GM21526 (cell line): ENCODE measurements at regions not wholly inside any gene's neighbourhood (a gene's known extent, or its start where the extent isn't known, plus 50 kb on each side); places are given as distances from the start of the nearest gene placed in this dataset.
"Not testable (repeated sequence)": the region's sequence is repeated elsewhere in the genome, so short reads cannot be mapped to it uniquely, and the experiment has no call there.

Experiments used
- ATAC-seq: cut with Tn5 transposase; IDR thresholded peaks from one replicate; pipeline ENCODE4 v1.9.1; 2021; ENCODE audit warnings: moderate library complexity; ENCODE audit not compliant: unreplicated experiment, low FRiP score

DNA sequence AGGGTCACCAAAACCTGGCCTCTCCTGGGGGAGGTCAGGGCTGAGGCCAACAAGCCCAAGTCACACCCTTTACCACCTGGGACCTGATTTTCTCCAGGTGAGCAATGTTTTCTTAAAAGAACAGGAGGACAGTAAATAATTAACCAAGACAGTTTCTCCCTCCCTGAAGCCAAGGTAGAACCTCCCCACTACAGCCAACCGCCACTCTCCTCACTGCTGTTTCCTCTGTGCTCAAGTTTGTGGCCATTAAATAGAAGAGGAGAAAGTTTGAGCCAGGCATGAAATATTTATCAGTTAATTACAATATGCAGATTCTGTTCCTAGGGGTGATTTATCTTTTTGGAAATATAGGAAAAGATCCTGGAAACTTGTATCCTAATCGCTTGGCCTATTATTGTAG, 150.6 kb upstream of the ANKRD20A1 start:
- not testable (repeated sequence) for ATAC-seq

GRCh38 chr9:67711429-67711828, 147.3 kb upstream of the ANKRD20A1 start:
- ATAC-seq = not testable (repeated sequence)

- not testable (repeated sequence) for ATAC-seq
Measured at GRCh38 chr9:67711931-67712330, 146.8 kb upstream of the ANKRD20A1 start.

- not testable (repeated sequence) for ATAC-seq
Measured at GRCh38 chr9:67712956-67713355, 145.8 kb upstream of the ANKRD20A1 start.

- ATAC-seq = not testable (repeated sequence)
Measured at GRCh38 chr9:67717830-67718388, 140.8 kb upstream of the ANKRD20A1 start.

DNA sequence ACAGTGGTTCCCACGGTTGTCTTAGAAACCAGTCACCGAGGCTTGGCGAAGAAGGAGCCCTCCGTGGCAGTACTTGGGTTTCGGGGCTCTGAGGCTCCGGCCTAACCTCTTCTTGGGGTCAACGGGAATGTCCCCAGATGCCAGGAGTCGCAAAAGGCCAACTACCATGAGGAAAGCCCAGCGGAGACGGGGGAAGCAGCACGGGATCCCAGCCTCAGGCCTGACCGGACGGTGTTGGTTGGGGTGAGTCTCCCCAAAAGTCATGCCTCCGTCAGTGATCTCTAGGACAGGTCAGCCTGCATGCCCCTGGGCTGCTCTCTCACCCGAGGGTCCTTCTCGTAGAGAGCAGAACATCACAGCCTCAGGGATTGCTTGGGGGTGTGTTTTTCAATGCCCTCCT, 138.2 kb upstream of the ANKRD20A1 start:
- not testable (repeated sequence) for ATAC-seq

DNA sequence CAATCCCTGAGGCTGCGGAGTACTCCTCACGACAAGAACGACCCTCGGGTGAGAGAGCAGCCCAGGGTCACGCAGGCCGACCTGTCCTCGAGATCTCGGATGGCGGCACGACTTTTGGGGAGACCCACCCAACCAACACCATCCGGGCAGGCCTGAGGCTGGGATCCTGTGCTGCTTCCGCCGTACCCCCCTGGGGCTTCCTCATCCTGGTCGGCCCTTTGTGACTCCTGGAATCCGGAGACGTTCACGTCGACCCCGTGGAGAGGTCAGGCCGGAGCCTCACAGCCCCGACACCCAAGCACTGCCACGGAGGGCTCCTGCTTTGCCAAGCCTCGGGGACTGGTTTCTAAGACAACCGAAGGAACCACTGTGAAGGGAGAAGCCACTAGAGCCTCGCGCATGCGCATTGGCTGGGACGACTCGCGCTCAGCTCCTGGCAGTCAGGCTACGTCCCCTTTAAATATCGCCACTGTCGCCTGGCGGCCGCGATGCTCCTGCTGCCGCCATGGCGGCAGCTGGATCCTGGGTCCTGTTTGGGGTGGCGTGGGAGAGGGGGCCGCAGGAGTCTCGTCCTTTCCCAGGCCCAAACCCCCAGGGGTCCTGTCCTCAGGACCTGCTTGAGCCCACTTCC, 136.2 kb upstream of the ANKRD20A1 start:
- peak; percentile 60 for ATAC-seq

GRCh38 chr9:67723185-67723584, 135.5 kb upstream of the ANKRD20A1 start:
- not testable (repeated sequence) for ATAC-seq

DNA sequence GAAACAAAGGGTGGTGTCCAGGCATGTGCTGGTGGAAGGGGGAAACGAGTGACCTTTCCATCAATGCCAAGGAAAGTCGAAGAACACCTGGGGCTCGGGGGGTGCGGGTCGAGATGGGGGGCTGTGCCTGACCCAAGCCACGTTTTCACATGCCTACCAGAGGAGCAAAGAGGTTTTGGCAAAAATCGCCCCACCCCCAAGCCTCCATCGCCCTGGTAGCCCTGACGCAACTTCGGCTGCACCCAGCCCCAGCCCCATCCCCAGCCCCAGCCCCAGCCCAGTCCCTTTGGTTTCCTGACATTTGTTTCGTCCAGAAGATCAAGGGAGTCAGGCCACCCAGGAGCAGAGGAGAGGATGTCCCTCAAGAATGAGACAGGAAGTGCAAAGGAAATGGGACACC, 133.8 kb upstream of the ANKRD20A1 start:
- not testable (repeated sequence) for ATAC-seq

- ATAC-seq = peak; percentile 83
Measured at GRCh38 chr9:67726213-67726988, 132.3 kb upstream of the ANKRD20A1 start.

DNA sequence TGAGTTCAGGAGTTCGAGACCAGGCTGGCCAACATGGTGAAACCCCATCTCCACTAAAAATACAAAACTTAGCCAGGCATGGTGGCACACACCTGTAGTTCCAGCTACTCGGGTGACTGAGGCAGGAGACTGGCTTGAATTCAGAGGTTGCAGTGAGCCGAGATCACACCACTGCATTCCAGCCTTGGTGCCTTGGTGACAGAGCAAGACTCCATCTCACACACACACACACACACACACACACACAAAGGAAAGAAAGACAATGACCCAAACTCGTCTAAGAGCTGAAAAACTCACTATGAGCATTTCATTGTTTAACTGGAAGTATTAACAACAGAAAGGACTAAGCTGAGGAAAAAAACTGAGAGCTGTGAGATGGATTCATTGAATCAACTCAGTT, 95.6 kb upstream of the ANKRD20A1 start:
- not testable (repeated sequence) for ATAC-seq

- not testable (repeated sequence) for ATAC-seq
Measured at GRCh38 chr9:67771807-67772206, 86.9 kb upstream of the ANKRD20A1 start.

DNA sequence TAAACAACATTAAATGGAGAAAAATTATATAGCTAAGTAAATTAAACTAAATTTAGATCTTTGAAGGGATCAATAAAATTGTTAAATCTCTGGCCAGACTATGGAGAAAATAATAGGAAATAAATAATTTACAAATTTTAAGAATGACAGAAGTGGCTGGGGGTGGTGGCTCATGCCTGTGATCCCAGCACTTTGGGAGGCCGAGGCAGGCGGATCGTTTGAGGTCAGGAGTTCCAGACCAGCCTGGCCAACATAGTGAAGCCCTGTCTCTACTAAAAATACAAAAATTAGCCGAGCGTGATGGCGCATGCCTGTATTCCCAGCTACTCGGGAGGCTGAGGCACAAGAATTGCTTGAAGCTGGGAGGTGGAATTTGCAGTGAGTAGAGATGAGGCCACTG, 58.6 kb upstream of the ANKRD20A1 start:
- ATAC-seq = not testable (repeated sequence)
